ENCODE measurements at regions not wholly inside any gene's neighbourhood (a gene's known extent, or its start where the extent isn't known, plus 50 kb on each side); places are given as distances from the start of the nearest gene placed in this dataset.

DNA sequence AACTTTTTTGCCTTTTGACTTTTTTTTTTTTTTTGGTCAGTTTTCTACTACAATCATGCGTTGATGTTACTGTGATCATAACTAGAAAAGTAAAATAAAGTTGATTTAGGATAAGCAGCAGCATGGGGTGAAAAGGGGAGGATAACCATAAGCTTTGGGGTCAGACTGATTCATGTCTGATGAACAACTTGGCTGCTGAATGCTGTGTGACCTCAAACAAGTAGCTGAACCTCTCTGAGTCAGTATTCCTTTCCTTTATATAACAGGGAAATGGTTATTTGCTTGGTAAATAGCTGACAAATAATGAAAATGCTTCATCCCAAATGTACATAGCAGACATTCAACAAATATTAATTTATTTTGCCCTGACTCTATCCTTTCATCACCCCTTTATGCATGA, 413.0 kb downstream of the VRK1 start:
- Histone ChIP-seq H3K27me3 (ENCODE audit: insufficient read depth, insufficient read length) (no peaks in the 10 kb centered on the region), H3K4me1 (ENCODE audit: insufficient read depth, insufficient read length) (no peaks in the 10 kb centered on the region), H3K9ac (ENCODE audit: insufficient read length, low read depth) (no peak overlapping the region), H3K4me3 (ENCODE audit: insufficient read length, low read depth) (no peak overlapping the region), H3K36me3 (ENCODE audit: insufficient read depth, insufficient read length, low read length) (no peaks in the 10 kb centered on the region), H3K9me3 (ENCODE audit: insufficient read depth, low read length) (no peaks in the 10 kb centered on the region)
- no peak for DNase-seq (ENCODE audit: low read depth, low spot score)
- TF ChIP-seq YY1 (IDR thresholded peaks at IDR 0.05; ENCODE audit: insufficient read depth, insufficient read length) (no peak), ZNF274 (IDR thresholded peaks at IDR 0.05; ENCODE audit: low read depth, low read length) (no peak)

DNA sequence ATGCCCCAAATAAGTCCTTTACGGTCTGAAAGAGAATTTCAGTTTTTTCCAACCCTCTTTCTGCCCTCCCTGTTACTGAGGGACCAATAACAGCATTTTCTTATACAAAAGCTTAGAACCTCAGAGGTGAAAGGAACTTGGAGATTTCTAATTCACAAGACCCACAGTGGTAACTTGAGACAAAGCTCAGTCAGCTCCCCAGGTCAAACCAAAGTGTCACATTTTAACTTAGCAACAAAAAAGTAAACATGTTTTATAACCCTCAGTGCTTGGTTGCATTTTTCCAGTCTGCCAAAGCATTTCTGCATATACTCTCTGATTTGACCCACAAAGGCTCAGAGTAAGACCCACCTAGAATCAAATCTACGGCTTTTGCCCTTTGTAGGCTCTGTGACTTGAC, 415.2 kb downstream of the VRK1 start:
- H3K27me3 ChIP-seq (ENCODE audit: insufficient read depth, insufficient read length), result no peaks in the 10 kb centered on the region
- no peak for DNase-seq (ENCODE audit: low read depth, low spot score)
- H3K9ac ChIP-seq (ENCODE audit: insufficient read length, low read depth), result no peak overlapping the region
- H3K4me1 ChIP-seq (ENCODE audit: insufficient read depth, insufficient read length), result no peaks in the 10 kb centered on the region
- H3K4me3 ChIP-seq (ENCODE audit: insufficient read length, low read depth), result no peak overlapping the region
- no peak for TF ChIP-seq ZNF274 (IDR thresholded peaks at IDR 0.05; ENCODE audit: low read depth, low read length)
- no peaks in the 10 kb centered on the region for H3K9me3 ChIP-seq (ENCODE audit: insufficient read depth, low read length)
- no peaks in the 10 kb centered on the region for H3K36me3 ChIP-seq (ENCODE audit: insufficient read depth, insufficient read length, low read length)

DNA sequence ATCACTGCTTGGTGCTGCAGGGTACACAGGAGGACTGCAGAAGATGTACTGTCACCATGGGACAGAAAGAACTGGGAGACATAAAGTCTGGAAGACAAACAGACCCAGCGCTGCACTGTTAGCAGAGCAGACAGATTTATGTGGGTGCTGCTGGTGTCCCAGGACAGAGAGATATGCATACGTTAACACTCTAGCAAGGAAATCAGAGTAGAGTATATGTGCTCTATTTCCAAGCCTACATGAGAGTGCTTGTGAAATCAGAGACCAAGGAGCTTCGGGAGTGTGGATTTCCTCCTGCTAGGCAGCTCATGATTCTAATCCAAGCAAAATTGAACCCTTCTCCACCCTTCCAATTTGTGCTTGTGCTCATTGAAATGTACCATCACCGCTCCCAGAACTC, 416.5 kb downstream of the VRK1 start:
- Histone ChIP-seq H3K36me3 (ENCODE audit: insufficient read depth, insufficient read length, low read length) (no peaks in the 10 kb centered on the region), H3K9ac (ENCODE audit: insufficient read length, low read depth) (no peak overlapping the region), H3K4me1 (ENCODE audit: insufficient read depth, insufficient read length) (no peaks in the 10 kb centered on the region), H3K9me3 (ENCODE audit: insufficient read depth, low read length) (no peaks in the 10 kb centered on the region), H3K4me3 (ENCODE audit: insufficient read length, low read depth) (no peak overlapping the region), H3K27me3 (ENCODE audit: insufficient read depth, insufficient read length) (no peaks in the 10 kb centered on the region)
- DNase-seq (ENCODE audit: low read depth, low spot score), result no peak
- TF ChIP-seq ZNF274 (IDR thresholded peaks at IDR 0.05; ENCODE audit: low read depth, low read length), result no peak
- TF ChIP-seq SUZ12 (IDR thresholded peaks at IDR 0.05; ENCODE audit: extremely low read depth, insufficient read depth, insufficient read length), result no peak
- TF ChIP-seq YY1 (IDR thresholded peaks at IDR 0.05; ENCODE audit: insufficient read depth, insufficient read length), result no peak

DNA sequence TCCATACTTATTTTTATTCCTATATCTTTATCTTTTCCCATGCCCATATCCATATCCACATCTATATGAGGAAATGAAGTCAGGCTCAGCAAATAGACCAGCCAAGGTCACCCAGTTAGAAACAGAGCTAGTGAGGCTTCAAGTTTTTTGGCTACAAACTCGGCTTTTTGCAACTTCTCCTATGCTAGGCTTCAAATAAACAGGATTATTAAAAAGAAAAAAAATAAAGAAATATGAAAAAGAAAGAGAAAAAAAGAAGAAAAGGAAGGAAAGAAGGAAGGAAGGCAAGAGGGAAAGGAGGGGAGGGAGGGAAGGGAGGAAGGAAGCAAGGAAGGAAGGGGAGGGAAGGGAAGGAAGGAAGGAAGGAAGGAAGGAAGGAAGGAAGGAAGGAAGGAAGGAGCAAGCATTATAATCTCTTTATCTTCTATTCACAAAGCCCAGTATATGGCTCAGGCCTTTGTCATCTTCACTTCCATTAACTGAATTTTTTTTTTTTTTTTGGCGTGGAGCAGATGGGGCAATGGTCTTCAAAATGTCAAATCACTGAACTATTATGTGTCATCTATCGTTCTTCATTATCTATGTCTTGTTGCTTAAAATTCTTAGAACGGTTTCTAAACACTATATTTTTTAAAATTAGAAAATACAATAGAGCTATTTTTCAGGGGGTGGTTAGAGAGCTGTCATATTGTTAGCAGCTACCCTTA, 418.2 kb downstream of the VRK1 start:
- Histone ChIP-seq H3K4me3 (ENCODE audit: insufficient read length, low read depth) (no peak overlapping the region), H3K36me3 (ENCODE audit: insufficient read depth, insufficient read length, low read length) (no peaks in the 10 kb centered on the region), H3K4me1 (ENCODE audit: insufficient read depth, insufficient read length) (no peaks in the 10 kb centered on the region), H3K9ac (ENCODE audit: insufficient read length, low read depth) (no peak overlapping the region), H3K9me3 (ENCODE audit: insufficient read depth, low read length) (no peaks in the 10 kb centered on the region), H3K27me3 (ENCODE audit: insufficient read depth, insufficient read length) (peaks cover 11% of the 10 kb centered on the region)
- no peak for TF ChIP-seq SUZ12 (IDR thresholded peaks at IDR 0.05; ENCODE audit: extremely low read depth, insufficient read depth, insufficient read length)
- TF ChIP-seq YY1 (IDR thresholded peaks at IDR 0.05; ENCODE audit: insufficient read depth, insufficient read length), result no peak
- DNase-seq (ENCODE audit: low read depth, low spot score), result no peak

DNA sequence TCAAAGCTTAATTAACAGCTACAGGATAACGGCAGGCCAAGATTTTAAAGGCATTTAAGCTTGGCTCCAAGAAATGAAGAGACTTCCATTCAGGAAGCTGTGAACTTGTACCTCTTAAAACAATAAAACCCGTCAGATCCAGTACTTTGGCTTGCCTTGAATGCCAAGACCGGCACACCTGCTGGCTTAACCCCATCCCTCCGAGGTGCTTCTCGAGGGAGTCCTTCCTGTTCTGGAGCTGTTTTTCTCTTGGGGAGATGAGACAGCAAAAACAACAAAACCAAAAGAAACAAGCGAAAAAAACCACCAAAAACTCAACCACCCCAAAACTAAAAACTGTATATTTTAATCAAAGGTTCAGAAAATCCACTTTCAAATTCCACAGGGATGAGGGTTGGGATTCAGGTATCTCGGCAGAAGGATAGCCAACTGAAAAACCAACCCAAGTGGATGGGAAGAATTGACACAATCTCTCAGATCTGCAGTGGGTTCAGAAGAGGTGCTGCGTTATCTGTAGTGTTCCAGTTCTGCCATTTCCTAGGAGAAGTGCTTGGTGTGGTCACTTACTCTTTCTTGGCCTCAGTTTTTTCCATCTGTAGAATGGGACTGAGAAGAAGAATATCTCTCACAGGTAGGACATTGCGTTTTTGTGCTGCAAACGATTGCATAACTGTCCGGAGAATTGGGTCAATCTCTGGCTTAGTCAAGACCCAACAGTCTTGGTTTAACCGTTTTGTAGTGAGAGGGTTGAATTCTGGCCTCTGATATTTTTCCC, 420.1 kb downstream of the VRK1 start:
- TF ChIP-seq SUZ12 (IDR thresholded peaks at IDR 0.05; ENCODE audit: extremely low read depth, insufficient read depth, insufficient read length) (no peak), ZNF274 (IDR thresholded peaks at IDR 0.05; ENCODE audit: low read depth, low read length) (no peak), YY1 (IDR thresholded peaks at IDR 0.05; ENCODE audit: insufficient read depth, insufficient read length) (no peak)
- no peak overlapping the region for H3K9ac ChIP-seq (ENCODE audit: insufficient read length, low read depth)

DNA sequence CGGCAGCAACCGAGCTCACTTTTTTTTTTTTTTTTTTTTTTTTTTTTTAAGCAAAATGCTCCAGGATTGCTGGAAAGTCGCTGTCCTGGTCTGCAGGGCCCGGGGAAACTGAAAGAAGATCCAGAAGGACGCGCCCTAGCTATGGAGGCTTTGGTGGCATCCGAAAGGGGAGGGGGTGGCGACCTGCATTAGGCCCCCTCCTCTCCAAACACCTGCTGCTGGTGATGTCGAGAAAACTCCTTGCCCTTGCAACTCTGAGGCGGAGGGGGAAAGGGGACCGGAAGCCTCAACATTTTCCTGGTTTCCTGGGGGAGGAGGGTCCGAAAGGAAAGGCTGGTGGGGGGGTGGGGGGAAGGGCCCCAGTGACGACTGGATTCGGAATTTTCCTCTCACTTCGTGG, 421.1 kb downstream of the VRK1 start:
- no peaks in the 10 kb centered on the region for H3K36me3 ChIP-seq (ENCODE audit: insufficient read depth, insufficient read length, low read length)
- no peak for DNase-seq (ENCODE audit: low read depth, low spot score)
- peak overlapping the region; percentile 80 for H3K9ac ChIP-seq (ENCODE audit: insufficient read length, low read depth)
- no peaks in the 10 kb centered on the region for H3K9me3 ChIP-seq (ENCODE audit: insufficient read depth, low read length)
- no peak for TF ChIP-seq ZNF274 (IDR thresholded peaks at IDR 0.05; ENCODE audit: low read depth, low read length)
- no peak for TF ChIP-seq SUZ12 (IDR thresholded peaks at IDR 0.05; ENCODE audit: extremely low read depth, insufficient read depth, insufficient read length)
- TF ChIP-seq YY1 (IDR thresholded peaks at IDR 0.05; ENCODE audit: insufficient read depth, insufficient read length), result no peak
- H3K4me1 ChIP-seq (ENCODE audit: insufficient read depth, insufficient read length), result no peaks in the 10 kb centered on the region
- peaks cover 11% of the 10 kb centered on the region for H3K27me3 ChIP-seq (ENCODE audit: insufficient read depth, insufficient read length)
- H3K4me3 ChIP-seq (ENCODE audit: insufficient read length, low read depth), result peak overlapping the region; percentile 72

More for the DNA sequence above, 420.1 kb downstream of the VRK1 start:
- no peak overlapping the region for H3K4me3 ChIP-seq (ENCODE audit: insufficient read length, low read depth)
- H3K36me3 ChIP-seq (ENCODE audit: insufficient read depth, insufficient read length, low read length), result no peaks in the 10 kb centered on the region
- H3K9me3 ChIP-seq (ENCODE audit: insufficient read depth, low read length), result no peaks in the 10 kb centered on the region
- H3K4me1 ChIP-seq (ENCODE audit: insufficient read depth, insufficient read length), result no peaks in the 10 kb centered on the region
- H3K27me3 ChIP-seq (ENCODE audit: insufficient read depth, insufficient read length), result peaks cover 11% of the 10 kb centered on the region
- DNase-seq (ENCODE audit: low read depth, low spot score), result no peak

DNA sequence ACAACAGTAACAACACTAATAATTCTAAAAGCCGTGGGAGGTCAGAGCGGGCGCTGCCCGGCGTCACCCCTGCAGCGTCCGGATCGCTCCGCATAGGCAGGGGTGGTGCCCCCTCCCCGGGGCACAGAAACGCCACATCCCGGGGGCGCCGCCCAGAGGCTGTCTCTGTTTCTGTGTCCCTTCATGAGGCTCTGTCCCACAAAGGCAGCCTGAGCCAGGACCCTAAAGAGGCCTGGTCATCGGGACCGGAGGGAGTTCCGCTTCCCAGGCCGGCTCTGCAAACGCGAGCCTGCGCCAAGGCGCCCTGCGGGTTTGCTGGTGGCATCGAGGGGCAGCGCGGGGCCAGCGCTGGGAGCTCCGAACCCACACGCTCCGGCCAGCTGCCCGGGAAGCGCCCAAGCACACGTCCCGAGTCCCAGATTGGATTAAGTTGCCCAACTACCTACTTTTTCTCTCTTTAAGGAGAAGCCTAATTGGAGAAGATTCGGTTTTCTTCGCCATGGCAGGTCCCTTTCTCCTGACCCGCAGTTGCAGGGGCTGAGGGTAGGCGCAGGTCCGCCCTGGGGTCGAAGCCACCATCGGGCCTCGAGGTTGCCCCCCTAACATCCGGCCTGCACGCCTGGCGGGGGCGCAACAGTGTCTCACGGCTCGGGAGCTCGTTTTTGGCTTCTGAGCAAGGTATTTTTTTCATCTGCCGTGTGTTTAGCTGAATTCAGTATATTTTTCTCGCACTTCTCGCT, 421.7 kb downstream of the VRK1 start:
- Histone ChIP-seq H3K4me1 (ENCODE audit: insufficient read depth, insufficient read length) (no peaks in the 10 kb centered on the region), H3K4me3 (ENCODE audit: insufficient read length, low read depth) (peak overlapping the region; percentile 72), H3K27me3 (ENCODE audit: insufficient read depth, insufficient read length) (peaks cover 11% of the 10 kb centered on the region), H3K9me3 (ENCODE audit: insufficient read depth, low read length) (no peaks in the 10 kb centered on the region), H3K9ac (ENCODE audit: insufficient read length, low read depth) (peak overlapping the region; percentile 80), H3K36me3 (ENCODE audit: insufficient read depth, insufficient read length, low read length) (no peaks in the 10 kb centered on the region)
- no peak for DNase-seq (ENCODE audit: low read depth, low spot score)
- TF ChIP-seq SUZ12 (IDR thresholded peaks at IDR 0.05; ENCODE audit: extremely low read depth, insufficient read depth, insufficient read length) (no peak), ZNF274 (IDR thresholded peaks at IDR 0.05; ENCODE audit: low read depth, low read length) (no peak), YY1 (IDR thresholded peaks at IDR 0.05; ENCODE audit: insufficient read depth, insufficient read length) (no peak)
